CD4-positive, alpha-beta T cell (primary cell): ENCODE measurements at regions not wholly inside any gene's neighbourhood (a gene's known extent, or its start where the extent isn't known, plus 50 kb on each side); places are given as distances from the start of the nearest gene placed in this dataset.

Experiments
- ATAC-seq: fragments of 200-7000 bp; cut with Tn5 transposase; one replicate; pipeline ENCODE4 v1.10.0; 2022; ENCODE audit warnings: mild to moderate bottlenecking; ENCODE audit not compliant: poor library complexity
- CTCF ChIA-PET: fragments of 350-600 bp; sonication (Branson Sonifier 250); formaldehyde crosslinking; loops from one replicate; lab custom pipeline; 2021; ENCODE audit warnings: antibody characterized with exemption, inconsistent platforms; lab: Charles Lee
- POLR2A ChIA-PET: fragments of 350-600 bp; sonication (Branson Sonifier 250); formaldehyde crosslinking; loops from one replicate; lab custom pipeline; 2021; ENCODE audit warnings: antibody characterized with exemption, inconsistent platforms; lab: Charles Lee
- DNase-seq, 14 experiments: peaks; one replicate each; pipeline ENCODE4 v3.0.0-alpha.2; 2013 to 2020; ENCODE audit warnings: mixed read lengths in 2 of 14
- H3K27ac ChIP-seq, 2 donors: one replicate each; pipeline versions ENCODE4 v1.5.1 to v1.7.0; 2013; ENCODE audit warnings: low read length in 2 of 2, low read depth in 1 of 2, mild to moderate bottlenecking in 1 of 2
- H3K27me3 ChIP-seq, 2 experiments: 1 replicate in 1 of 2; 2 replicates in 1 of 2; pipeline versions ENCODE4 v1.6.1 to v1.7.0; 2013; ENCODE audit warnings: low read length in 2 of 2, control low read depth in 1 of 2, mild to moderate bottlenecking in 1 of 2, moderate library complexity in 1 of 2; ENCODE audit not compliant: insufficient read depth in 2 of 2, control insufficient read depth in 1 of 2
- H3K36me3 ChIP-seq: one replicate; pipeline ENCODE4 v1.6.1; 2013; ENCODE audit warnings: low read length, control low read depth; ENCODE audit not compliant: insufficient read depth
- H3K4me1 ChIP-seq: one replicate; pipeline ENCODE4 v1.6.1; 2013; ENCODE audit warnings: low read length, control low read depth; ENCODE audit not compliant: insufficient read depth
- H3K4me3 ChIP-seq: one replicate; pipeline ENCODE4 v1.5.1; 2013; ENCODE audit warnings: mild to moderate bottlenecking, low read length, moderate library complexity
- H3K9me3 ChIP-seq, 2 experiments: 1 replicate in 1 of 2; 2 replicates in 1 of 2; pipeline versions ENCODE4 v1.6.1 to v1.7.0; 2013; ENCODE audit warnings: low read length in 2 of 2, mild to moderate bottlenecking in 2 of 2, control low read depth in 1 of 2, moderate library complexity in 1 of 2; ENCODE audit not compliant: control insufficient read depth in 1 of 2, insufficient read depth in 1 of 2
- H3K27ac Mint-ChIP-seq: one replicate; pipeline ENCODE4 v1.8.0; 2020; ENCODE audit warnings: mixed read lengths
- H3K27me3 Mint-ChIP-seq: one replicate; pipeline ENCODE4 v1.8.0; 2021; ENCODE audit warnings: mixed read lengths
- H3K36me3 Mint-ChIP-seq: one replicate; pipeline ENCODE4 v1.8.0; 2021; ENCODE audit warnings: low read depth, mixed read lengths
- H3K4me1 Mint-ChIP-seq: one replicate; pipeline ENCODE4 v1.8.0; 2021; ENCODE audit warnings: low read depth, mixed read lengths
- H3K4me3 Mint-ChIP-seq: one replicate; pipeline ENCODE4 v1.8.0; 2020; ENCODE audit warnings: mild to moderate bottlenecking, mixed read lengths
- H3K9me3 Mint-ChIP-seq: one replicate; pipeline ENCODE4 v1.8.0; 2020; ENCODE audit warnings: mixed read lengths
- CTCF ChIP-seq: fragments of 200-600 bp; IDR thresholded peaks from one replicate; pipeline ENCODE4 v1.8.0; 2022; ENCODE audit warnings: antibody characterized with exemption, mild to moderate bottlenecking
- intact Hi-C, 2 experiments: fragments of 100-400 bp; cut with DNase I in 1 of 2; cut with micrococcal nuclease in 1 of 2; formaldehyde crosslinking; loops; one replicate each; pipeline versions ENCODE4 v1.15.1 to v1.9.0; 2023 to 2025; cut with DNase I, micrococcal nuclease

- H3K4me3 Mint-ChIP-seq = no peak overlapping the region
- peaks cover 0 to 2% of the 10 kb centered on the region in 2 experiments for H3K27me3 ChIP-seq
- H3K27me3 Mint-ChIP-seq = no peaks in the 10 kb centered on the region
- H3K36me3 Mint-ChIP-seq = no peaks in the 10 kb centered on the region
- H3K27ac Mint-ChIP-seq = no peak overlapping the region
- no peaks in the 10 kb centered on the region for H3K4me1 ChIP-seq
- no peak overlapping the region for H3K4me3 ChIP-seq
- ChIA-PET CTCF (no interaction called here), POLR2A (no interaction called here)
- no peak for DNase-seq
- intact Hi-C loops = no loop called here
- no peak for TF ChIP-seq CTCF
- H3K36me3 ChIP-seq = no peaks in the 10 kb centered on the region
- H3K9me3 ChIP-seq = no peaks in the 10 kb centered on the region
- no peaks in the 10 kb centered on the region for H3K9me3 Mint-ChIP-seq
- H3K4me1 Mint-ChIP-seq = no peaks in the 10 kb centered on the region
- ATAC-seq = no peak
- H3K27ac ChIP-seq = no peak overlapping the region
Measured at GRCh38 chr12:70070494-70071007, 172.7 kb upstream of the CNOT2 start.

- TF ChIP-seq CTCF = no peak
- H3K27ac ChIP-seq = no peak overlapping the region
- peaks cover 0 to 2% of the 10 kb centered on the region in 2 experiments for H3K27me3 ChIP-seq
- Mint-ChIP-seq H3K27me3 (no peaks in the 10 kb centered on the region), H3K27ac (no peak overlapping the region), H3K4me1 (no peaks in the 10 kb centered on the region), H3K36me3 (no peaks in the 10 kb centered on the region), H3K9me3 (no peaks in the 10 kb centered on the region), H3K4me3 (no peak overlapping the region)
- DNase-seq = no peak
- CTCF ChIA-PET = no interaction called here
- H3K36me3 ChIP-seq = no peaks in the 10 kb centered on the region
- intact Hi-C loops = no loop called here
- H3K4me3 ChIP-seq = no peak overlapping the region
- no peaks in the 10 kb centered on the region for H3K4me1 ChIP-seq
- H3K9me3 ChIP-seq = no peaks in the 10 kb centered on the region
- POLR2A ChIA-PET = no interaction called here
- ATAC-seq = no peak
Measured at GRCh38 chr12:70074510-70074909, 168.7 kb upstream of the CNOT2 start.

- Histone ChIP-seq H3K27ac (no peak overlapping the region), H3K9me3 (no peaks in the 10 kb centered on the region), H3K4me1 (no peaks in the 10 kb centered on the region), H3K4me3 (no peak overlapping the region), H3K36me3 (no peaks in the 10 kb centered on the region), H3K27me3 (peaks cover 0 to 2% of the 10 kb centered on the region in 2 experiments)
- H3K9me3 Mint-ChIP-seq = no peaks in the 10 kb centered on the region
- ATAC-seq (no peak), DNase-seq (no peak)
- H3K36me3 Mint-ChIP-seq = no peaks in the 10 kb centered on the region
- no peak overlapping the region for H3K4me3 Mint-ChIP-seq
- ChIA-PET POLR2A (no interaction called here), CTCF (no interaction called here)
- intact Hi-C loops = no loop called here
- H3K4me1 Mint-ChIP-seq = no peaks in the 10 kb centered on the region
- H3K27ac Mint-ChIP-seq = no peak overlapping the region
- no peaks in the 10 kb centered on the region for H3K27me3 Mint-ChIP-seq
- no peak for TF ChIP-seq CTCF
Measured at GRCh38 chr12:70077441-70077840, 165.8 kb upstream of the CNOT2 start.
